UCSD-AML1 (cell line): ENCODE measurements at regions not wholly inside any gene's neighbourhood (a gene's known extent, or its start where the extent isn't known, plus 50 kb on each side); places are given as distances from the start of the nearest gene placed in this dataset.
A peak's percentile ranks its signal among the peaks of the same experiment; 100 is the strongest.

Source experiments
- DNase-seq: peaks from one replicate; lab custom pipeline; 2025; ENCODE audit not compliant: unreplicated experiment; lab: John Stamatoyannopoulos, UW

DNA sequence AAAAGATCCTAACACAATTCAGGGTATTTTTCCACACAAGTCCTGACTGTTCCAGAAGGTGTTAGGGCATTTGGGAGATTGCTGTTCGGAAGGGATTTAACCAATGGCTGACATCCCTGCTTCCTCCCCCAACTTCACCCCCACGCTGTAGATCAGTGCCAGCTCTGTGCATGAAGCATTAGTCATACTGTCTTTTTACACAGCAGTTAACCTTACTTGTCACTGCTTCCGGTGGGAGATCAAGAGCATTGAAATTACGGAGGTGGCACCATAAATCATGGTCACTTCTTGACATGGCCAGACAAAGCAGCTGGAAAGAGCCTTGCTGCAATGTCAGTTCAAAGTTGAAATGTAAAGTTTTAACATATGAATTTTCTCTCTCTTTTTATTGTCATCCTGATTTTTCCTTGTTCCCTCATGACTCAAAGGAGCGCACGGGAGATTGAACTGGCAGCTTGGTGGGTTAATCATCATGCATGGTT is 70.2 kb downstream of the HRH4 start:
- peak; percentile 29 for DNase-seq

DNA sequence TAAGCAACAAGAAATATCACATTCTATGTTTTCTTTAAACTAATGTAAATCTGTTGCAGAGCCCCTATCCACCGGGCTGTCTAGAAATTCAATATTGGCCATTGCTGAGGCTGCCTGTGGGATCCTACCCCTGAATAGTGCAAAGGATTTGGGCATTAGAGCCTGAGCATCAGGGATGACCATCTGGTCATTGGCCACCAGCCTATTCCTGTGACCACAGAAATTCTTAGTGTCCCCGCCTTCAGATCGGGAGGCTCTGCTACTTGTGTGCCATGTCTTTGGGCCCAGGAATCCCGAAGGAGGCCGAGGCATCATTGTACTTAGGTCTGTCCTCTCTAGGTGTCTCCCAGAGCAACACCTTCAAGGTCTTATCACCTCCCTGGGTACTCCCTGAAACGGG is 73.8 kb downstream of the HRH4 start:
- DNase-seq, result no peak

DNA sequence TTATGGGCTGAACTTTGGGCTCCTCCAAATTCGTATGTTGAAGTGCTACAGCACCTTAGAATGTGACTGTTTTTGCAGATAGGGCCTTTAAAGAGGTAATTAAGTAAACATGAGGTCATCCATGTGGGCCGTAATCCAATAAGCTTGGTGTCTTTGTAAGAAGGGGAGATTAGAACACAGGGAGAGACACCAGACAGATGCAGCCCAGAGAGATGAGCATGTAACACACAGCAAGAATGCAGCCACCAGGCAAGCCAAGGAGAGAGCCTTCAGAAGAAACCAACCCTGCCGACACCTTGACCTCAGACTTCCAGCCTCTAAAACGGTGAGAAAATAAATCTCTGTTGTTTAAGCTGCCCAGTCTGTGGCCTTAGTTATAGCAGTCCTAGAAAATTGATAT is 74.3 kb downstream of the HRH4 start:
- no peak for DNase-seq

DNA sequence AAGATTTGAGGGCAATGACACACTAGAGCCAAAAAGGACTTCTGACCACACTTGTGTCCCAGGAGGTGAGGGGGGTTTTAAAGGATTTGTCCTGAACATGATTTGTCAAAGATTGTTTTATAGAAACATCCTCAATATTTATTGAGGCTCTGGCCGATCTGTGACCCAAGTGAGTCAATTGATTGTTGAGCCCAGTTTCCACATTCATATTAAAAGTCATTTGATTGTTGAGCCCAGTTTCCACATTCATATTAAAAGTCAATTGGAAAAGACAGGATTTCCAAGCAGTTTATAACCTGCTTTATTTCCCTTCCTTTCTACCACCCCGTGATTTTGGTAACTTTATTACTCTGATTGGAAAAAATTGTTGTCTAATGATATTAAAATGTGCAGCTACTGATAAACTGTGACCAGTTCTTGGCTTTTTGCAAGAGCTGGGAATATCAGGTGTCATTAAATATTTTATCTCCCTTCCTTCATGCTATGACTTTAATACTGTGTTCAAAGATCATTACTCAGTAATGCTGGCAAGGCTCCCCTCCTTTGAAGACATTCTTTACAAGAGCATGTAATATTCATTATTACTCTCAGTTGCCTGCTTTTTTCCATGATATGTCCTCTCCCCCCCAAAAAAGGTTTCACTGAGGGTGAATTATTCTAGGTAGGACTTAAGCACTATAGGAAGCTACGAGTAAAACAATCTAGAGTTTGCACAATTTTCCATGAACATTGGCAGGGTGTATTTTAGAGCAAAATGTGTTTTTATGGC is 75.3 kb downstream of the HRH4 start:
- DNase-seq, result no peak

DNA sequence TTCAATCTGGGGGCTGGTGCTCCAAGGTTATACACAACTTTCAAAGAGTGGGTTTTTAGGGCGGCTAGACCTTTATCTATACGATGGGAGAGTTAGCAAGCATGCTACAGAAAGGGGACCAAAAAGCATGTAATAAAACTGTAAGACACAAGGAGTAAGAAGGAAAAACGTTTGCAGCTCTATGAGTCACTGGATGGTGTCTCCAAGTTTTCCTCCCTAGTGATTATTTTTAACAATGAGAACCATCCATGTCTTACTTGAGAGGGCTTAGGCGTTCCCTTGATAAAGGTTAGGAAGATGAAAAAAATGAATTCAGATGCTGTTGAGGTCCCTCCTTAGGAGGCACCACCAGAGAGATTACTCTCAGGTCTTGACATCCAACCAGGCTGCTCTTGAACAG is 75.9 kb downstream of the HRH4 start:
- DNase-seq, result no peak

DNA sequence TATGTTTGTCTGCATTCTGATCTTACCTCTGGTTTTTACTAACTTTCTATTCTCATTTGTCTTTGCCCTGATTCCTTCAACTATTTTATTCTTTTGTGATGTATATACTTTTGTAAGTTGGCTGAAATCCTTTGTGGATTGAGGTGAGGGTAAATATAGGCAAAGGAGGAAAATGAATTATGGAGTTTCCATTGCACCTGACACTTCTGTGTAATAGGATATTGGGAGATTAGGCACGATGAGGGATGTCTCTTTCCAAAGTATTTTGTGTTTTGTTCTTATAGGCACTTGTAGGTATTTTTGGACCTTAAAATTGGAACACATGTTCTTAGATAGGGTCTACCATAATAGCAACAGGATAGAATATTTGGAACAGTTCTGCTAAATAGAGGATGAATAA is 76.4 kb downstream of the HRH4 start:
- DNase-seq, result no peak

DNA sequence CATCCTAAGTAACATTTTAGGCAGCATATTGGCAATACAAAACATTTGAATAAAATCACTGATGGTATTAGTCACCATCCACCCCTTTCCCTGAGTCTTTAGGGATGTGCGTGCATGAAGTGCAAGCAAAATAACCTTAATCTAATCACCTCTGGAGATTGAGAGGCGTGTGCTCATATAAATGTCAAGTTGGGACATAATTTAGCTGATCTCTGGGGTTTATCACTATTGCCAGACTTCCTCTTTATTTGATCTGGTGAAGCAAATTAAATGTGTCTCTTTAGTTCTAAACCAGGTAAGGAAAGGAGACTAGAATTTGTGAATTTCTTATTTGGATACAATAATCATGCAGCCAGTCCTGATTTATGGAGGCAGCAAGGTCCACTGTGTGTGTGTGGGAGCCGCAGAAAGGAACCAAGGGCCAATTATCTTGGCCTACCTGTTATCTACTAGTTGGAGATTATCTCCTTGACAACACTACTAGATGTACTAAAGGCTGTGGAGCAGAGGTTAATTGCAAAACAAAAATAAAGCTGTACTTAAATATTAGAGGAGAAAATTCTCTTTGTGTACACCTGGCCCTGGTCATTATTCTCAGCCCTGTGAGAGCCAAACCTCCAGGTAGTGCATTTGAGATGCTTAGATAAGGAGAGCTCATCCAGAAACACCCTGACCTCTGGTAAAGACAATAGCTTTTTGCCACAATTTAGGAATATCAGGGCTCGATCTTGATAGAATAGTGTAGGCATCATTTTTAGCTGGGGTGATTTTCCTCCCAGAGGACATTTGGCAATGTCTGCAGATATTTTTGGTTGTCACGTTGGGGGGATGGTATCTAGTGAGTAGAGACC is 78.2 kb downstream of the HRH4 start:
- DNase-seq, result no peak

DNA sequence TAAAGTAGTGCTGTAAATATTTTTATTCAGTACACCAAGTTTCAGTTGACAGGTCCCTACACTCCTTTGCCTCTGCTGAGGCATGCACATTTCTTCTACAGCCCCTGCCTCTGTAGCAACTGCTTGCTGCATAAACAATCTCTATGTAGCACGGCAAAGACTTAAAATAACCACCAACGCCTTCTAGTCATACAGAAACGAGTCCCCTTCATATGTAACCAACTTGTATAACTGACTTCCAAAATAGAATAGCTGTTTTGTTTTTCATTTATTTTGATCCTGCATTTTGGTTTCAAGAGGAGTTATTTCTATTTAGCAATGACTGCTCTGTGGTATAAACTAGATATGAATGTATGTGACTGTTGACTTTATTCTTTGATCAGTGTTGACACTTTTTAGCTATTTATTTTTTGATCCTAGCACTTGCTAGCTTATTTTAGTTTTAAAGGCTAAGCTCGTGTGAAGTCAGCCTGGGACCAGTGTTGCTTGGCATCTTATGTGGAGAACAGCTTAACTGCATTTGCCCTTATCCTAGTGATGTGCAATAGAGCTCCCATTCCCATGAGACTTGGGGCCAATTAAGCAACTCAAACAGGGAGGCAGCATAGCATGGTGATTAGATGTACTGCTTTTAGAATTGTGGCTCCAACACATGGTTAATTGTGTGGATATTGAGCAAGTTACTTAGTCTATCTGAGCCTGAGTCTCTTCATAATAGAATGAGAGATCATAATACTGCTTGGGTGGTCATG is 79.6 kb downstream of the HRH4 start:
- DNase-seq, result no peak

DNA sequence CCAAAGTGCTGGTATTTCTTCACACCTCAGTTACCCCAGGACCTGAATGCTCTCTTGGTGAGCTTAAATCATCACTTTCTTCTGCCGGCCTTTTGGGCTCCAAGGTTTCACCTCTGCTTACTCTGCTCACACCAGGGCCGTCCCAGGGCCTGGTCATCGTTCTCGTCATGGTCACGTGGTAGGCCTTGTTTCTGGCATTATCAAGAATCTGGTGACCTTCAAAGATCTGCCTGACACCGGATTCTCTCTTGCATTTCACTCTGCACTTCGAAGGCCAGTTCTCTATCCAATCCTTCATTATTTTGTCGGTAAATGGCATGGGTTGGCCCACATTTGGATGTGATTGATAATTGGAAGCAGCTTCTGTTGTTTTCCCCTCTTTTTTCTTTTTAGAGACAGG is 80.5 kb downstream of the HRH4 start:
- DNase-seq, result no peak

DNA sequence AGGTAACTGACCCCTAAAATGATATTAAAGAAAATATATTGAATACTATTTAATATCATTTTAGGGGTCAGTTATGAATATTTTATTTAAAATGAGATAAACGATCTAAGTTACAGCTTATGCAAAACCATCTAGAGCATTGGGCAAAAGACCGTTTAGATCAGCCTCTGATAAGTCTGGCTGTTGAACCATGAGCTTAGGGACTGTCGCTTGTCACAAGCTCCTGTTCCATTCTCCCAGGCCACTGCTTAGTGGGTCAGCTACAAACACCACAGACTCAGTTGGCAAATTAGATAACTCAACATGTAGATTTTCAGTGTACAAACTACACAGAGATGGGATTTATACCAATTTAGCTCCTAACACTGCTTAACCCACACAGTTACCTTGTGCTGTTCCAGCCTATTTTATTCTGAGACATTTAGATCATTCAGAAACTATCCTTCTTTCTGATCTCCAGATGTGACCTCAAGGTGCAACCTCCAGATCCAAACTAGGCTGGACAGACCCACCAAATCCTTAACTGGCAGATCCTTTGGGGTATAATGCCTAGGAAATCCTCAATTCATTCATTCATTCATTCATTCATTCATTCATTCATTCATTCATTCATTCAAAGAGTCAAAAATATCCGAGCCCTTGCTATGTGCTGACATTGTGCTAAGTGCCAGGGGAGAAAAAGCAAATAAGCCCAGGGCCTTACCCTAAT is 82.8 kb downstream of the HRH4 start:
- no peak for DNase-seq

DNA sequence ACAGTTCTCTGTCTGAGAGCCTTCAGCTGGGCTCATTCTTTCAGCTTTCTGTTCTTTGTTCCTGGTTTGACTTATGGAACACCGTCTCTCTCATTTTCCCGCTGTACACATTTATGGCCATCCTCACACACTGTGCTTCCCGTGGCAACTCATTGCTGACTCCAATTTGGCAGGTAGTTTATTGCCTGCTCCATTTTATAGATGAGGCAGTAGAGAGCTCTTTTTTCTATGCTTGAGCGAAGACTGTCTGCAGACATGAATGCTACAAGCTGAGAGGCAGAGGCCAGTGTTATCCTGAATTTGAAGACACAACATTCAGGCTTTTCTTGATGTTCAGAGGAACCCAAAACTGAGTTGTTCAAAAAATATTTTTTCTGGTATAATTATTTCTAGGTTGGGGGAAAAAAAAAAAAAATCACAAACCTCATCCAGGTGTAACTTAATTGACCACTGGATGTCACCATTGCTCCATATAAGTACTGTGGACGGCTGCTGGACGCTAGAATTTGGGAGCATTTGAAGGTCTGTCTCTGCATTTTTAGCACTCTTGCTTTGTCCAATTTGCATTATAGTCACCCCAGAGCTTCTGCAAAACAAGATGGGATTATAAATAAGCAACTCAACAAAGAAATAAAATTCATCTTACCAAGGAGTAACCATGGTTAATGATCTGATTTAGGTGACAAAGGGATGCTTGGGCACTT is 83.5 kb downstream of the HRH4 start:
- DNase-seq, result no peak

DNA sequence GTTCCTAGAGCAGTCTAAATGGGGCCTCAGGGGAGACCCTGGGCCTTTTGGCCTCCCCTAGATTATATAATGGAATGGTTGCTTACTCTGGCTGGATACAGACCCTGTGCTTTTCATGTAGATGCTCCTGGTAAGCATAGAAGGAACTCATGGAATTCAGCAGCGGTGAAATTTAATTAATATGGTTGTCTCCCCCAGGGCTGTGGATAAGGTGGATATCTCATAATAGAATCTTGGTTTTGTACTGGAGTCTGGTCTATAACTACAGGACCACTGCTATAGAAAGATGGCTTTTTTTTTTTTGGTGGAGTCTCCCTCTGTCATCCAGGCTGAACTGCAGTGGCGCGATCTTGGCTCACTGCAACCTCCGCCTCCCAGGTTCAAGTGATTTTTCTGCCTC is 84.5 kb downstream of the HRH4 start:
- no peak for DNase-seq

DNA sequence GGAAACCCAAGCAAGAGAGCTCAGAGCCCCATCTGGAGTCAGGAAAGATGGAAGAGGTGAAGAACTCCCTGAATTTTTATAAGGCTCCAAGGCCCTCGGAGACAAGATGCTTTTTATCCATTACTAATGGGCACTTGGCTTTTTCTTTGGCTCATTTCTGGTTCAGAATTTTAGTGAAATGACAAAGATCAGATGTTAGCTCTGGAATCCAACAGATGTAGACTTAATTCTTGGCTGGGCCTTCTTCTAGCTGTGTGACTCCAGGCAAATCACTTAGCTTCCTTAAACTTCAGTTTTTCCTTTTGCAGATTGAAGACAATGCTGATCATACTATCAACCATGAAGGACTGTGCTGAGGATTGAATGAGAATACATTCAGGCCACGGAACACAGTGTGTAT is 85.2 kb downstream of the HRH4 start:
- no peak for DNase-seq

DNA sequence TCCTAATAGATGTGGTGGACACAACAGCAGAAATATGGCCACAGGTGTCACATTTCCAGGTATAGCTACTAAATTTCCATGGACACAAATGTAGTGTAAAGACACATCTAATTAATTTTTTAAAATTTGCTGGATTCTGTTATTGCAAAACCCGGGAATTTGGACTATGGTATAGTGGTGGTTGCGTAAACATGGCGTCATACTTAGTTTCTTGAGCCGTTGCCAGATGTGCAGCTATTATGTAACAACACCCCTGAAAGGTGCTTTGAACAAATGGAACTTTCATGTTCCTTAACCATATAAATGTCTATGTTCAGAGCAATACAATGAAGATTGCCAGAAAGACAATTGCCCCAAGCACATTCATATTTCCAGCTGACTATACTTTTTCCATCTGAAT is 85.9 kb downstream of the HRH4 start:
- DNase-seq, result no peak

DNA sequence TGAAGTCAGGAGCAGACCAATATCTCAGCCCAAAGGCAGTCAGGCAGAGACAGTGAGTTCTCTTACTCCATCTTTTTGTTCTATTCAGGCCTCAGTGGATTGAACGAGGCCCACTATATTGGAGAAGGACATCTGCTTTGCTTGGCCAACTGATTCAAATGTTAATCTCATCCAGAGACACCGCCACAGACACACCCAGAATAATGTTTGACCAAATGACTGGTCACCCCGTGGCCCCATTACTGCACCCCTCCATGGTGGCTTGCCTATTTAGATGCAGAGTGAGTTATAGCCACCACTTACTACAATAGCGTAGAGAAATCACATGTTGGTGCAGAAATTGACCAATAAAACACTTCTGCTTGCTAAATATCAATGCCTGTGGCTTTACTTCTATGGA is 88.1 kb downstream of the HRH4 start:
- no peak for DNase-seq

DNA sequence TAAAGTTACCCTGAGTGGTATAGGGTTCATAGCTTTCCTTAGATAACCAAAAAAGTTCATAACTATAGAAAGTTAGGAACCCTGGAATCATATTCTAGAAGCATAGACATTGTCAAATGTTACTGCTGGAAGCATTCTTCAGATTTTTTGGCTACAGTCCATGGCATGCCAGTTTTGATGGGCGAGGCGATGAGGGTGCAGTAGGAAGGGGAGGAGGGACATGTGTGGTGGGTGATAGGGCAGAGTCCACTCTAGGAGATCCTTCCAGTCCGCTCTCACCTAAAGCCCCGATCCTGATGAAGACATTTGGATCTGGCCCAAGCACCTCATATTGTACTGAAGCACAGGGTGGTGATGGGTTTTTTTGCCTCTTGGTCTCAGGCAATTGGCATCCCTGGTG is 91.8 kb downstream of the HRH4 start:
- DNase-seq, result no peak

DNA sequence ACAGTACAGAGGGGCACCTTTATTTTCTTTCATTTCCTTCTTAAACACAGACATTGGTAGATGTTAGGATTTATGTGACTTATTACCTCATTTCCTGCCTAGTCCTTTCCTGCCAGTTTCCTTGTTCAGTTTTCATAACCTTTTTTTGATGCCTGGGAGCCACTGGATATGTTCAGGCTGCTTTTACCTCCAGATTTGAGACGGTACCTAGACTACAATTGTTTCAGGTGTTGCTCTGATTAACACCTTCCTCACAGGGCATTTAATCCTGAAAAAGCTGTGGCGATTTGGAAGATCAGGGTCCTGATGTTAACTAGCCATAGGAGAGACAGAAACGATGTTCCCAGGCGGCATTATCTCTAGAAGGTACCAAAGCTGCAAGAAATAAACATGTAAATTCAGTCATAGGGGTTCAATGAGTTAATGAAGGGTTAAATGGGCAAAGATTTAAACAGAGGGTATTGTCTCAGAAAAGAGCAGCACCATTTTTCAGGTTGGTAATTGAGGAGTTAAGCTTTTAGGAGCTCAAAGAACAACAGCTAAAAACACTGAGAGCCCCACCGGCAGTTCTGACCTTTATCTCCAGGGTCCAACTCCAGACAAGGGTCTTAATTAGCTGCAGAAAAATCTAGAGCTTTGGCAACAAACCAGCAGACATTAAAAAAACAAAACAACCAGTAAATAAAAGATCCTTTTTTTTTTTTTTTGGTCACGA is 93.3 kb downstream of the HRH4 start:
- no peak for DNase-seq

DNA sequence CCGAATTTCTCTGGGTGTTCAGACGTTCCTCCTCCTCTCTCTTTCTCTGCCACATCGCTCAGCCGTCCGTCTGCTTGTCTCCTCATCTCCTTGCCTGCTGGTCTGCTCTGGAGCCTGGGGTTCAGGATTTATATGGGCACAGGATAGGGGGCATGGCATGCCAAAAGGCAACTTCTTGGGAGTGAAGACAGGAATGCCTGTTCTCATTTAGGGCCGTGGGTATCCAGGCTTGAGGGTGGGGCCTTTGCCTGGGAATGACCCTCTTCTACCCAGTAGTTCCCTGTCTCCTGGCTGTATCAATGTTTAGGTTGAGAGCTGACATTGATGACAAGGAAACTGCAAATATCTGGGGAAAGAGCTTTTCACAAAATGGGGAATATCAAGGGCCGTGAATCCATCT is 98.0 kb downstream of the HRH4 start:
- DNase-seq, result no peak

DNA sequence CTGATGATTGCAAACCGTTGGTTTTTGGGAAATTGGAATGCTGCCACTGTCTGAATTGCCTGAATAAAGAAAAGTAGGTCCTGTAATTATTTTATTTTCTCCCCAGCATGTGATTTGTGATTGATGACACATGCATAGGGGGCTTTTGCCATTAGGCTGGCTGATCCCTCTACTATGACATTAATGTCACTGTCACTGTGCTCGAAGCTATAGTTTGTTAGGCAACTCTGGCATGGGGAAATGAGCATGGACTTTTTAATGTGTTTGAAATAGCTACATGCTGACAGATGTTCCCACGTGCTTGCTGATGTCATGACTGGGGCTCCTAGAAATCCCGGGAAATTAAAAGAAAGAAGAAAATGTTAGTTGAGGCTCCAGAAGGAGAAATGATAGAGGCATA is 99.1 kb downstream of the HRH4 start:
- no peak for DNase-seq

DNA sequence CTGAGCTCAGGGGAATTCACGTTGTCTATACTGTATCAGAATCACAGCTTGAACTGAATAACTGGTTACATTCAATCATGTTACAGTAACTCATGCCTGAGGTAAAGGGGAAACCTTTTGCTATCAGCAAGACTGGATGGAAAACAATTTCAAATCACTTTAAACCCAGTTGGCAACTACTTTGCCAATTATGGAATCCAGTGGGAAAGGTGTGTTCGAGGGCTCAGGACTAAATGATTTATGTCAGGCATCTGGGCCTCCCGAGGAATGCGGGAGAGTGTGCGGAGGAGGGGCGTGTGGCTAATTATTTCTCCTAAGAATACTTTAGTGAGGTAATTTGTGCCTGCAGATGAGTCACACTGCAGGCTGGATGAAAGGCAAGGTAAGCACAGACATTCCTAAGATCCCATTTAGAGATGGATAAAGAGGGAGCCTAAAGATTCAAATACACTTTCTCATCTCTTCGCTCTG is 100.1 kb downstream of the HRH4 start:
- no peak for DNase-seq
